Fibroblast of lung (primary cell): ENCODE measurements at regions not wholly inside any gene's neighbourhood (a gene's known extent, or its start where the extent isn't known, plus 50 kb on each side); places are given as distances from the start of the nearest gene placed in this dataset.

Experiments used
- EZH2 ChIP-seq: IDR thresholded peaks from 2 replicates; pipeline ENCODE4 v1.5.1; 2012; ENCODE audit warnings: low read length, control low read depth, mild to moderate bottlenecking; ENCODE audit errors: missing control alignments
- TF ChIP-seq, protein P1 (sequence below), 2 donors: IDR thresholded peaks in 1 of 2; conservative IDR thresholded peaks in 1 of 2; 1 replicate in 1 of 2; 2 replicates in 1 of 2; pipeline ENCODE4 v1.5.1; 2011 to 2012; ENCODE audit warnings: low read length in 2 of 2, control low read depth in 1 of 2, inconsistent platforms in 1 of 2, low read depth in 1 of 2, mild to moderate bottlenecking in 1 of 2

DNA sequence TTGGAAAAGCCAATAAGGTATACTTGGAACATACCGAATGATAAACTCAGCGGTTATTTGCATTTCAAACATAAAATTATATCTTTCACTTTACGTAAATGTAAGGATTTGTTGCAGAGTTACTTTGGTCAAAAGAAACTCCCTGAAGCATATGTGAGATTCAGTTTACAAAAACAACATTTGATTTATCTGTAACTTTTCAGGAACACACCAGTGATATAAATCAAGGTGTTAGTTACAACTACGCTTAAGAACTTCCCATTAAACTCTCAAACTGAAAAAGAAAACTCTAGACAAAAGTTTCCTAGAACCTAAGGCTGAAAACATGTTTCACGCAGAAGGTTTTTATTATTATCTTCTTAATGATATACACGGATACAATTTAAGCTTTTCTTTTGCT, 110.6 kb upstream of the MEIS1 start:
- TF ChIP-seq, protein P1, sequence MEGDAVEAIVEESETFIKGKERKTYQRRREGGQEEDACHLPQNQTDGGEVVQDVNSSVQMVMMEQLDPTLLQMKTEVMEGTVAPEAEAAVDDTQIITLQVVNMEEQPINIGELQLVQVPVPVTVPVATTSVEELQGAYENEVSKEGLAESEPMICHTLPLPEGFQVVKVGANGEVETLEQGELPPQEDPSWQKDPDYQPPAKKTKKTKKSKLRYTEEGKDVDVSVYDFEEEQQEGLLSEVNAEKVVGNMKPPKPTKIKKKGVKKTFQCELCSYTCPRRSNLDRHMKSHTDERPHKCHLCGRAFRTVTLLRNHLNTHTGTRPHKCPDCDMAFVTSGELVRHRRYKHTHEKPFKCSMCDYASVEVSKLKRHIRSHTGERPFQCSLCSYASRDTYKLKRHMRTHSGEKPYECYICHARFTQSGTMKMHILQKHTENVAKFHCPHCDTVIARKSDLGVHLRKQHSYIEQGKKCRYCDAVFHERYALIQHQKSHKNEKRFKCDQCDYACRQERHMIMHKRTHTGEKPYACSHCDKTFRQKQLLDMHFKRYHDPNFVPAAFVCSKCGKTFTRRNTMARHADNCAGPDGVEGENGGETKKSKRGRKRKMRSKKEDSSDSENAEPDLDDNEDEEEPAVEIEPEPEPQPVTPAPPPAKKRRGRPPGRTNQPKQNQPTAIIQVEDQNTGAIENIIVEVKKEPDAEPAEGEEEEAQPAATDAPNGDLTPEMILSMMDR (conservative IDR thresholded peaks at IDR 0.05 in 1 of 2, IDR thresholded peaks at IDR 0.05 in 1 of 2; ENCODE audit: low read depth in 1 of 2, low read length in 2 of 2), result no peak
- TF ChIP-seq EZH2, result no peak
